DMS153 treated with DMSO at 0.1 percent for 48 hours (cell line): ENCODE measurements at regions not wholly inside any gene's neighbourhood (a gene's known extent, or its start where the extent isn't known, plus 50 kb on each side); places are given as distances from the start of the nearest gene placed in this dataset.

Experiments
- DNase-seq: peaks from one replicate; lab custom pipeline; 2025; ENCODE audit not compliant: unreplicated experiment; lab: John Stamatoyannopoulos, UW

DNA sequence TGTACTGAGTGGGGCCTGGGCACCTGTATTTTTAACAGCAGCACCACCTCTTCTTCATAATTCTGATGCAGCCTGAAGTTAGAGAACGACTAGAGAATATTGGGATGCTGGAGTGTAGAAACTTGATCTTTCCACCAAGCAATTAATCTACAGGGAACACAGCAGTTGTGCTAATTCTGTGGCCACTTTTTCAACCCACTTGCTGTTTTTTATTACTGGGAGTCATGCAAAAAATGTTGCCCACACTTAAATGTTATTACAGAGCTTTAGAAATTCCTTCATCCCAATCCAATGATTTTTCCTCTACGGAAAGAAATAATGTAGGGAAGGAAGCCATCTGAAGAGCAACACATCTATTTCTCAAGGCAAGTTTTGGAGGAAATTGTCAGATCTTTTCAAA lies 190.9 kb upstream of the TUT7 start:
- no peak for DNase-seq

- DNase-seq, result no peak
These were observed 186.9 kb upstream of the TUT7 start for GRCh38 chr9:86541014-86541570.

DNA sequence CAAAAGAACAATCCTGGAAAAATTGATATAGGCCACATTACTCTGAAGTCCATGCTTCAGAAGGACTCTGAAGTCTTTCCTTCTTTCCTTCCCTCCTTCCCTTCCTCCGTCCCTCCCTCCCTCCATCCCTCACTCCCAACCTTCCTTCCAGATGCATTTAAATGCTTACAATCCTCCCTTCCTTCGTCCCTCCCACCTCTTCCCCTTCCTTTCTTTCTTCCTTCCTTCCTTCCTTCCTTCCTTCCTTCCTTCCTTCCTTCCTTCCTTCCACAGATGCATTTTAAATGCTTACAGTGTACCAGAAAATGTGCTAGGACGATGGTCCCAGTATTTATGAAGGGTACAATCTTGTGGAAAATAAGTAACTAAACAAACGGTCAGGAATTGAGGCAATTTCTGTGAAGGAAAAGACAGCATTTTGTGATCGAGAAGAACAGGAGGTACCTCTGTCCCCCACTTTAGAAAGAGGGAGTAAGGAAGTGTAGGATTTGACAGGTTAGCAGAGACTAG lies 181.3 kb upstream of the TUT7 start:
- no peak for DNase-seq

GRCh38 chr9:86534572-86535258 lies 180.5 kb upstream of the TUT7 start:
- no peak for DNase-seq

GRCh38 chr9:86531971-86532640 lies 177.9 kb upstream of the TUT7 start:
- DNase-seq, result no peak

- no peak for DNase-seq
These were observed 177.2 kb upstream of the TUT7 start for GRCh38 chr9:86531273-86531970.

DNA sequence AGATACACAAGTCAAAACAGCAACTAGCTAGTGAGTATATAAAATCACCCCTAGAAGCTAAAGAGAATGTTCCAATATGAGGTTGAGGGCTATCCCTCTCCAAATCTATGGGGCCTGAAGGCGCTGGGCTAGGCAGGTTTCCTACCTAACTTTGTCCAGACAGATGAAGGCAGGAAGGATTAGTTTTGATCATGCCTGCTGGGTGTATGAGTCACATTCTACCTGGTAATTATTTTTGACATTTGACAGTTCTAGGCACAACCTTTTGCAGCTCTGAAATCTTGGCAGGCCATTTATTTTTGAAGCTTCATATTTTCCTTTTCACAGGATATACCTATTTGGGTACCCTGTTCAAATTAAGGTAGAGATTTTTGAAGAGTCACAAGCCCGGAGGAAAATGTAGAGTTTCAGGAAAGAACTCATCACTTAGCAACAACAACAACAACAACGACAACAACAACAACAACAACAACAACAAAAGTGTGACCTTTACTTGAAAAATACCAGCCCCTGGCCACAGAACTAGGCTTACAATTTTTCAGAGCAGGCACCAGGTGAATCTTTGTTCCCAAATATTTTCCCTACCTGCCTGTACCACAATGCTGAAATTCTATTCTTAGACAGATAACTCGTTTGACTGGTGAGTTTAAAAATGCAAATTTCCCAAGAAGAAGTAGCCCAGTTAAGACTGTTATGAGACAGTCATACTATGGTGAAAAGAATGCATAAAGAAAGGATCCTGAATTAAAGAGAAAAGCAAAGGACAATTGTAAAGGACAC lies 175.5 kb upstream of the TUT7 start:
- DNase-seq, result no peak

DNA sequence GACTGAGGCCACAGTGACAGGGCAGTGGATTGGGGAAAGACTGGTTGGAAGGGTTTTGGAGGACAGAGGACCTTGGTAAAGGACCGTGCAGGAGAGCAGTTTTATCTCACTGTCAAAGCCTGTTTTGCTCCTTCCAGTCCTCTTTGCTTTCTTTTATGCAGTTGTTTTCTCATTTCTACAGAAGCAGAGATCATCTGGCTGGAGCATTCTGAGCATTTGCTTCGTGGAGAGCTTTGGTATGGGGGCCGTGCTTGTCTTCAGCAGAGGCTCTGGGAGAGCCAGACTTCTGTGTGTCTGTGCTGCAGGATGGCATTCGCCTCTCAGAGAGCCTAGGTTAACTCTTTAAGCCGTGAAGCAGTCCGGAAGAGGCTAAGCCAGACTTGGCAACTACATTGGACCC lies 171.8 kb upstream of the TUT7 start:
- no peak for DNase-seq

DNA sequence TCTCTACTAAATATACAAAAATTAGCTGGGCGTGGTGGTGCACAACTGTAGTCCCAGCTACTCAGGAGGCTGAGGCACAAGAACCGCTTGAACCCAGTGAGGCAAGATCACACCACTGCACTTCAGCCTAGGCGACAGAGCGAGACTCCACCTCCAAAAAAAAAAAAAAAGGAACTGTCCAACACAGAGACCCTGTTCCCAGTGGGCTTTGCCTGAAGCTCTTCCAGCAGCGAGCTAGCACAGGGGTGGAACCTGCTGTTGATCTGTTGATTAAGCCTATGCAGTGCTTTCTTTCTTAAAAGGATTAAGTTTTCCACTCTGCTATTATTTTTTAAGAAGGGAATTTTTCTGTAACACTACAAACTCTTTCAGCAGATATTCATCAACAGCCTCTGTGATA lies 171.0 kb upstream of the TUT7 start:
- DNase-seq, result no peak

DNA sequence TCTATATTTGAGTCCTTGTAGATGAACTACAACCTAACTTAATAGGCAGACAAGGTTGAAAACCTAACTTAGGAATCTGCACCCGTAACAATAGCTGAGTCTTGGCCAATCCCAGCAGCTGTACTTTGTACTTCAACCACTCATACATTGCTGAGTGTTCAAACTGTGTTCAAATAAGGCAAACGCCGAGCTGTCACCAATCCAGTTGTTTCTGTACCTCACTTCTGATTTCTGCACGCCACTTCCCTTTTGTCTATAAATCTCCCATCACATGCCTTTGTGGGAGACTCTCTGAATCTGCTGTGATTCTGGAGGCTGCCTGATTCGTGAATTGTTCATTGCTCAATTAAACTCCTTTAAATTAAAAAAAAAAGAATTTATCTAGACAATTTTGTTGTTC lies 167.8 kb upstream of the TUT7 start:
- DNase-seq, result no peak

DNA sequence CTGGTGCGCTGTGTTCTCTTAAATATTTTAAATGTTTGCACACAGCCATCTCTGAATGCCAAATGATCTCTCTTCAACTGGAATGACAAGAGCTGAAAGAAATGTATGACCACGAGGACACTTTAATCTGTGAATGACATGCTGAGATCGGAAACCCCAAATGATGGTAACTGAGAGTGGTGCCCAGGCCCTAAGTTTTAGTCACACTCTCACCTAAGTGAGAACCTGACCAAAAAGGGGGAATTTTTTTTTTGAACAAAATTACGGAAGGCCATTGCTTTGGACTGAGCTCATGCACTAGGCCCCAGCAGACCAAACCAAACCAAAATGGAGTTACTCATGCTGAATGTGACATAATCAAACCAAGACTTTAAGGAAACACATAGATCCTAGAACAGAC lies 167.1 kb upstream of the TUT7 start:
- no peak for DNase-seq

GRCh38 chr9:86519066-86519615 lies 164.9 kb upstream of the TUT7 start:
- no peak for DNase-seq

DNA sequence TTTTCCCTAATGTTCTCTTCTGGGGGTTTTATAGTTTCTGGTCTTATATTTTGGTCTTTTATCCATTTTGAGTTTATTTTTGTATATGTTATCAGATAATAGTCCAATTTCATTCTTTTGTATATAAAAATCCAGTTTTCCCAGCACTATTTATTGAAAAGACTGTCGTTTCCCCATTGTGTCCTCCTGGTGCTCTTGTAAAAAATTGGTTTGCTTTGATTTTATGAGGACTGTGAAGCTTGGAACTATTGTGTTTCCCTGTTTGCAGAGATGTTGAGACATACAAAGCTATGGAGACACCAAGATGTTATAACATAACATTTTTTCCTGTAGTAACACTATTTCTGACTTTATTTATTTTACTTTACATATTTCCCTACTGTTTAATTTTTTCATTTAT lies 163.3 kb upstream of the TUT7 start:
- DNase-seq, result no peak

DNA sequence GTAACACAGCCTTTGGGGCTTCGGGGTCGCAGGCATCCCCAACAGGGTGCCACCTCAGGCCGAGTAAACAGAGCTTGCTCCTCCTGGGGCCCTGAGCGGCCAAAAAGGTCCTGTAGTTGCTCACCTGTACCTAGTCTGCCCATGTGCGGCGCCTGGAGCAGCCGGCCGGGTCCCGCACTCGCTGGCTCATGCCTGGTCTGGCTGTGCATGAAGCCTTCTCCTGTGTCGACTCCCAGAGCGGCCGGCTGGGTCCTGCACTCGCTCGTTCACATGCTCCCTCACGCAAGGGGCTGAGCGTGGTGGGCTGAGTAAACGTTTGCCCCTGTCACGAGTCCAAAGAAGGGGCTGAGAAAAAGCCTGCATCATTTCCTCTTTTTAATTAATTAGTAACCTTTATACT lies 162.4 kb upstream of the TUT7 start:
- no peak for DNase-seq

DNA sequence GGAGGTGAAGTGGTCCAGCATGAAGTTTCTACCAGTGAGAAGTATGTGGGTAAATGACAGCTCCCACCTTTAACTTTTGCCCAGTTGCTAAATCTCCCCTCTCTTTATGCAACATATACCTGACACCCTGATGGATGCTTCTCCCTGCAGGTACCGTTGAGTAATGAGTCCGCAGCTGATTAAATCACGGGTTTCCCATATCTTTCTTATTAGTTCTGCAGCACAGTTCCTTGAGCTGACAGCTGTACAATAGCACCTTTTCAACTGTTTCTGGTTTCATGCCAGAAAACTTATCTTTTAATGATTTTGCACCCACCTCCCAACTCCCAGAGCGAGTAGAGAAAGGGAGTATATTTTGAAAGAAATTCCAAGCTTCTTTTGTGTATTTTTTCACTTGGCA lies 161.0 kb upstream of the TUT7 start:
- DNase-seq, result no peak

- DNase-seq, result no peak
These were observed 159.2 kb upstream of the TUT7 start for GRCh38 chr9:86513429-86513828.

- DNase-seq, result no peak
These were observed 158.7 kb upstream of the TUT7 start for GRCh38 chr9:86512929-86513328.

DNA sequence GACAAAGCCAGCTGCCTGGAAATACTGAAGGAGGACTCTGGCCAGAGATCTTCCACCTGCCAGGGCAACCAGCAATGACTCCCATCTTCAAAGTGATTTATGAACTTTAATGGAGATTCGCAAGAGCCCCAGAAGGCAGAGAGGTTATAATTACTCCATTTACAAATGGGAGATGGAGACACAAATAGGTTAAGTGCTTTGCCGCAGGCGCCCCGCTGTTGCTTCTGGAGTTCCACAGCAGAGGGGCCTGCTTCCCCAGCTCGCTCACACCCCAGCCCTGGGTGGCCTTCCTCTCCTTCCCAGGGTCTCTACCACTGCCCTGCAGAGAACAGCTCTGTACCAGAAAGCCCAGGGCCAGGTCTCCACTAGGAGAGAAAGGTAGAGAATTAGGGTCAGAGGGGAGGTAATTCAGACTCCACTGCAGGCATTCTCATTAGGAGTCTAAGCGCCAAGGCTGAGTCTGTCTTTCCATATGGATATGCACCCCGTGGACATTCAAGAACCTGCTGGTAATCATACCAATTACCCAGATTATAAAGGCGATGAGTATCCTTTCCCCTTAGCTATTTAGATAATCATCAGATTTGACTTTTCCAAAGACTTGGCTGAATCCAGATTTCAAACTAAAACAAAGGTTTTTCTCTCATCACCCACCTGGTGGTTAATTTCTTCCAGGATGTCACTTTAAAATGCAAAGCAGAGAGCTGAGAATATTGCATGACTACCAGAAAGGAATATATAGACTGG lies 157.6 kb upstream of the TUT7 start:
- no peak for DNase-seq

DNA sequence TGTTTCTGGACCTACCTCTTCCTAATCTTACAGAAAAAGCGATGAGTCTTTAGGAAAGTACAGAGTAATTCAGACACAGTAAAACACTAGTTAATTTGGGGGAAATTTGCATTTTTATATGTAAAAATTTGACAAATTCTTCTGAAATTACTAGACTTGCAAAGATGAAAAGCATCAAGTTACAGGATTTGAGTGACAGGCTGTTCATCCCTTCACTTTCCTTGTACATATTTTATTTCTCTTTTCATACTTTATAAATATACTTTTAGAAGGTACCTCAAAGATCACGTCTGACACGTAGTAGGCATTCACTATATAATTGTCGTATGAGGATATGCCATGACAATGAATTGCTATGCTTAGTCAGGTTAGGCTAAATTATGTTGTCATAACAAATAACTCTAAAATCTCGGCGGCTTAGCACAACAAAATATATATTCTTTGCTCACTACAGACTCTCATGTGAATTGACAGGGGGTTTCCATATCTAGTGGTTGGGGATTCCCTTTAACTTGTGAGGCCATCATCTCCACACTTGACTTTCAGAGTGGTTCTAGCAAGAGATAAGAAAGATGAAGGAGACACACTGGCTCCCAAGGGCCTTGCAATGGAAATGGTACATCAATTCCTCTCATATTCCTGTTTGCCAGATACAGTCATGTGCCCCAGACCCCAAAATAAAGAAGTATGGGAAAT lies 154.1 kb upstream of the TUT7 start:
- DNase-seq, result no peak
